PC-3 (cell line): ENCODE measurements at regions not wholly inside any gene's neighbourhood (a gene's known extent, or its start where the extent isn't known, plus 50 kb on each side); places are given as distances from the start of the nearest gene placed in this dataset.

Source experiments
- EZH2 ChIP-seq: fragments of 300-600 bp; sonication (generic); IDR thresholded peaks from one replicate; pipeline ENCODE4 v1.6.1; 2017; ENCODE audit warnings: antibody characterized with exemption, mild to moderate bottlenecking, low read length; ENCODE audit not compliant: unreplicated experiment
- EZH2phosphoT487 ChIP-seq: fragments of 300-600 bp; sonication (generic); IDR thresholded peaks from 2 replicates; pipeline ENCODE4 v1.6.1; 2018; ENCODE audit warnings: mild to moderate bottlenecking, antibody characterized with exemption, low read length, borderline replicate concordance
- TF ChIP-seq, protein P1 (sequence below): fragments of 300-600 bp; sonication (generic); conservative IDR thresholded peaks from 2 replicates; pipeline ENCODE4 v1.5.1; 2017; ENCODE audit warnings: antibody characterized with exemption, low read depth, mild to moderate bottlenecking, low read length

DNA sequence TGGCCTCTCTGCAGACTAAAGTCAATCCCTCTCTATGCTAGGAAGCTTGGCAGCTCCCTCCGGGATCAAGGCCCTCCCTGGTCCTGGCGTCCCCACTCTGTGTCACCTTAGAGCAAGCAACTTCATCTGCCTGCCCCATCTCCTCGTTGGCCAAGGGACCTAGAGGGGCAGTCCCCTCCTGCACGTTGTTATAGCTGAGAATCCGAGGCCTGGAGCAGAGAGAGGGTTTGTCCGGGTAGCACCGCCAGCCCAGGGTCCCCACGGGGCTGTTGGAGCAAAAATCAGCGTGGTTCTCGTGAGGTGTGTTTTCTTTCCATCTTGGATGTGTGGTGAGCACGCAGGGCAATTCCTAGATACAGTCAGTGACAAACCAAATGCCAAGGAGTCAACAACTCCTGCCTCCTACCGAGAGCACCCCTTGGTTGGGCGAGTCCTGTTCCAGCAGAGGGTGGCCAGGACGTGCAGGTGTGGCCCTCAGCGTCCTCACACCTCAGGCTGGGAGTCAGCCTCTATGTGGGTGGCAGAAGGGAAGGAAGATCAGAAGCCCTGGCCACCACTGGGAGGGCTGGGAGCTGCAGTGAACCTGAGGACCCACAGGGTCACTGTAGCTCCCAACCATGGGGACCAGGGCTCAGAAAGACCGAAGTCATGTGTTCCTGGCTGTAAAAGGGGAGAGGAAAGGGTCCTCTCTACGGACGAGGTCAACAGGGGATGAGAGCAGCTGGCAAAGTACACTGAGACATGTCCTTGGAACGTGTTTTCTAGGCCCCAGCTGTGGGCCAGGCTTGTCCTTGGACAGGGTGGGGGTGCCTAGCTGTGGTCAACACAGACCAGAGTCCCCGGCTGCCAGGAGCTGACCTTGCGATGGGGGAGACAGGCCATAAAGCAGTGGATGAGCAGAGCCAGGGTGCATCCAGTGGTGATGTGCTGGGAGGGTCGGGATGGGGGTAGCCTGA lies 85.6 kb upstream of the CIBAR2 start:
- TF ChIP-seq, protein P1, sequence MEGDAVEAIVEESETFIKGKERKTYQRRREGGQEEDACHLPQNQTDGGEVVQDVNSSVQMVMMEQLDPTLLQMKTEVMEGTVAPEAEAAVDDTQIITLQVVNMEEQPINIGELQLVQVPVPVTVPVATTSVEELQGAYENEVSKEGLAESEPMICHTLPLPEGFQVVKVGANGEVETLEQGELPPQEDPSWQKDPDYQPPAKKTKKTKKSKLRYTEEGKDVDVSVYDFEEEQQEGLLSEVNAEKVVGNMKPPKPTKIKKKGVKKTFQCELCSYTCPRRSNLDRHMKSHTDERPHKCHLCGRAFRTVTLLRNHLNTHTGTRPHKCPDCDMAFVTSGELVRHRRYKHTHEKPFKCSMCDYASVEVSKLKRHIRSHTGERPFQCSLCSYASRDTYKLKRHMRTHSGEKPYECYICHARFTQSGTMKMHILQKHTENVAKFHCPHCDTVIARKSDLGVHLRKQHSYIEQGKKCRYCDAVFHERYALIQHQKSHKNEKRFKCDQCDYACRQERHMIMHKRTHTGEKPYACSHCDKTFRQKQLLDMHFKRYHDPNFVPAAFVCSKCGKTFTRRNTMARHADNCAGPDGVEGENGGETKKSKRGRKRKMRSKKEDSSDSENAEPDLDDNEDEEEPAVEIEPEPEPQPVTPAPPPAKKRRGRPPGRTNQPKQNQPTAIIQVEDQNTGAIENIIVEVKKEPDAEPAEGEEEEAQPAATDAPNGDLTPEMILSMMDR = no peak
- TF ChIP-seq EZH2 (no peak), EZH2phosphoT487 (no peak)
